Lung (tissue), 11 donors: ENCODE measurements at regions not wholly inside any gene's neighbourhood (a gene's known extent, or its start where the extent isn't known, plus 50 kb on each side); places are given as distances from the start of the nearest gene placed in this dataset.

Experiments
- ATAC-seq: fragments of 200-7000 bp; cut with Tn5 transposase; one replicate; pipeline ENCODE4 v1.9.1; 2020; ENCODE audit warnings: moderate number of reproducible peaks; ENCODE audit not compliant: insufficient read depth, low FRiP score
- DNase-seq, 3 donors: peaks; one replicate each; pipeline ENCODE4 v3.0.0-alpha.2; 2013 to 2017
- H3K27ac ChIP-seq, 2 donors: one replicate each; pipeline ENCODE4 v1.5.1; 2013; ENCODE audit warnings: mild to moderate bottlenecking in 2 of 2, moderate library complexity in 2 of 2, control low read depth in 1 of 2, inconsistent platforms in 1 of 2, low read depth in 1 of 2, low read length in 1 of 2
- H3K27me3 ChIP-seq, 3 donors: one replicate each; pipeline ENCODE4 v1.5.1; 2013; ENCODE audit warnings: low read length in 2 of 3; ENCODE audit not compliant: control insufficient read depth in 3 of 3, insufficient read depth in 3 of 3
- H3K36me3 ChIP-seq, 4 donors: one replicate each; pipeline ENCODE4 v1.5.1; 2013; ENCODE audit warnings: low read length in 4 of 4, mild to moderate bottlenecking in 1 of 4, moderate library complexity in 1 of 4; ENCODE audit not compliant: control insufficient read depth in 4 of 4, insufficient read depth in 4 of 4
- H3K4me1 ChIP-seq, 5 donors: one replicate each; pipeline ENCODE4 v1.5.1; 2013; ENCODE audit warnings: low read length in 5 of 5, mild to moderate bottlenecking in 2 of 5, moderate library complexity in 1 of 5; ENCODE audit not compliant: control insufficient read depth in 5 of 5, insufficient read depth in 5 of 5
- H3K4me3 ChIP-seq: one replicate; pipeline ENCODE4 v1.5.1; 2013; ENCODE audit warnings: mild to moderate bottlenecking, control low read depth, moderate library complexity
- H3K9ac ChIP-seq, 2 donors: one replicate each; pipeline ENCODE4 v1.5.1; 2013; ENCODE audit warnings: low read length in 2 of 2, control low read depth in 1 of 2; ENCODE audit not compliant: insufficient read depth in 1 of 2
- H3K9me3 ChIP-seq, 4 donors: one replicate each; pipeline ENCODE4 v1.5.1; 2013; ENCODE audit warnings: low read length in 3 of 4, mild to moderate bottlenecking in 1 of 4, moderate library complexity in 1 of 4; ENCODE audit not compliant: control insufficient read depth in 4 of 4, insufficient read depth in 3 of 4
- CTCF ChIP-seq: IDR thresholded peaks from 2 replicates; pipeline ENCODE4 v1.5.1; 2012; ENCODE audit warnings: mild to moderate bottlenecking; ENCODE audit errors: control extremely low read depth, extremely low read depth
- WGBS, 2 donors: extraction: QIAGEN DNeasy Blood & Tissue Kit; methylation state at CpG; one replicate each; pipeline ENCODE4 v1.1.7; 2013; 5-methylcytosine and 5-hydroxymethylcytosine counted together
- donor health status: control.
- donor health status: control.
- donor health status: Bipolar disorder and iron deficiency.
- donor health status: healthy.
- donor health status: DM: yes; HTN: yes; CAD: no.

- Histone ChIP-seq H3K4me3 (no peak overlapping the region), H3K36me3 (no peaks in the 10 kb centered on the region), H3K9ac (no peak overlapping the region), H3K4me1 (no peaks in the 10 kb centered on the region), H3K27ac (no peak overlapping the region), H3K27me3 (peaks cover 0 to 10% (median 10%) of the 10 kb centered on the region in 3 donors), H3K9me3 (peaks cover 0 to 3% (median 0%) of the 10 kb centered on the region in 4 donors)
- no peak for ATAC-seq
- 43 to 64% methylated on average over 1 of the region's 1 CpG for WGBS, 2 donors
- no peak for DNase-seq
- TF ChIP-seq CTCF = no peak
Measured at GRCh38 chr18:77361382-77361781, 111.7 kb downstream of the GALR1 start.

- no peak for TF ChIP-seq CTCF
- Histone ChIP-seq H3K4me1 (peaks cover 0 to 2% (median 0%) of the 10 kb centered on the region in 5 donors), H3K9ac (no peak overlapping the region), H3K27me3 (peaks cover 0 to 13% (median 11%) of the 10 kb centered on the region in 3 donors), H3K4me3 (no peak overlapping the region), H3K9me3 (peaks cover 0 to 10% (median 7%) of the 10 kb centered on the region in 4 donors), H3K36me3 (no peaks in the 10 kb centered on the region), H3K27ac (peak overlapping the region in 1 of 2 donors; percentile 38)
- WGBS, 2 donors = 71 to 77% methylated on average over 2 of the region's 2 CpGs
- ATAC-seq (no peak), DNase-seq (no peak)
Measured at GRCh38 chr18:77365667-77366066, 116.0 kb downstream of the GALR1 start.

GRCh38 chr18:77366067-77366719, 116.5 kb downstream of the GALR1 start:
- no peak for DNase-seq
- no peak for TF ChIP-seq CTCF

More at GRCh38 chr18:77366067-77366719, 116.5 kb downstream of the GALR1 start:
- Histone ChIP-seq H3K36me3 (no peaks in the 10 kb centered on the region), H3K27ac (peak overlapping the region in 1 of 2 donors; percentile 38), H3K4me3 (no peak overlapping the region), H3K9ac (no peak overlapping the region), H3K4me1 (peaks cover 0 to 2% (median 0%) of the 10 kb centered on the region in 5 donors), H3K27me3 (peaks cover 0 to 13% (median 11%) of the 10 kb centered on the region in 3 donors), H3K9me3 (peaks cover 0 to 10% (median 6%) of the 10 kb centered on the region in 4 donors)
- WGBS, 2 donors = 76 to 85% methylated on average over 11 of the region's 11 CpGs
- ATAC-seq = no peak
